ENCODE measurements at regions not wholly inside any gene's neighbourhood (a gene's known extent, or its start where the extent isn't known, plus 50 kb on each side); places are given as distances from the start of the nearest gene placed in this dataset.

- ChIA-PET CTCF (interaction anchor here (1.2 to 1.6 kb wide), 3 partner anchors 9 to 533 kb away, joined by 3 to 14 read pairs (median 4); no protein-coding TSS in a partner anchor), POLR2A (no interaction called here)
- H3K9ac ChIP-seq (ENCODE audit: low read length) = no peak overlapping the region
- H4K20me1 ChIP-seq (ENCODE audit: control insufficient read depth, insufficient read depth, low read length, poor library complexity, severe bottlenecking) = no peaks in the 10 kb centered on the region
- no peak overlapping the region for H3K4me3 ChIP-seq (ENCODE audit: control extremely low read depth in 1 of 5, extremely low read depth in 1 of 5, insufficient read depth in 1 of 5, low read depth in 2 of 5, low read length in 4 of 5)
- no peaks in the 10 kb centered on the region for H3K9me3 ChIP-seq (ENCODE audit: control extremely low read depth in 1 of 3, control insufficient read depth in 2 of 3, insufficient read depth in 1 of 3, low read length in 2 of 3)
- TF ChIP-seq EZH2 (IDR thresholded peaks at IDR 0.05; ENCODE audit: borderline replicate concordance, insufficient read depth, low read depth, low read length, poor library complexity, severe bottlenecking) = no peak
- TF ChIP-seq CTCF (IDR thresholded peaks at IDR 0.05) = no peak
- no peaks in the 10 kb centered on the region for H3K27me3 ChIP-seq (replicated peaks in 1 of 4; ENCODE audit: control extremely low read depth in 1 of 4, control insufficient read depth in 3 of 4, insufficient read depth in 4 of 4, low read length in 3 of 4)
- no peaks in the 10 kb centered on the region for H3K9me3 Mint-ChIP-seq (ENCODE audit: insufficient read depth)
- intact Hi-C loops (cut with micrococcal nuclease) = loop anchor here (10.0 kb wide), 1 partner anchor 121 kb away; no protein-coding TSS in a partner anchor
- no peak overlapping the region for H3K4me2 ChIP-seq (replicated peaks; ENCODE audit: low read depth, low read length, poor library complexity, severe bottlenecking)
- H3K36me3 ChIP-seq (replicated peaks in 1 of 2; ENCODE audit: control extremely low read depth in 1 of 2, control insufficient read depth in 1 of 2, extremely low read depth in 1 of 2, insufficient read depth in 2 of 2, low read length in 1 of 2) = no peaks in the 10 kb centered on the region
- no peak overlapping the region for H2AFZ ChIP-seq (ENCODE audit: insufficient read depth, low read depth, low read length, poor library complexity, severe bottlenecking)
- H3K79me2 ChIP-seq (ENCODE audit: control insufficient read depth, insufficient read depth, low read length) = no peaks in the 10 kb centered on the region
- no peak overlapping the region for H3K4me3 Mint-ChIP-seq
- peaks cover 8% of the 10 kb centered on the region for H3K27me3 Mint-ChIP-seq
- H3K4me1 ChIP-seq (ENCODE audit: control insufficient read depth in 2 of 2, insufficient read depth in 2 of 2, low read length in 2 of 2) = no peaks in the 10 kb centered on the region
- no peak for DNase-seq
- ATAC-seq (ENCODE audit: low read depth) = no peak
- 100% methylated on average over 1 of the region's 1 CpG for WGBS (ENCODE audit: insufficient coverage)
- H3K4me1 Mint-ChIP-seq = peaks cover 7% of the 10 kb centered on the region
- H3K27ac Mint-ChIP-seq = no peak overlapping the region
- H3K27ac ChIP-seq (ENCODE audit: low read length in 2 of 2) = no peak overlapping the region
Observed at GRCh38 chr2:17306219-17306618, 212.0 kb downstream of the RAD51AP2 start.

- Histone ChIP-seq H3K9ac (ENCODE audit: low read length) (no peak overlapping the region), H3K36me3 (replicated peaks in 1 of 2; ENCODE audit: control extremely low read depth in 1 of 2, control insufficient read depth in 1 of 2, extremely low read depth in 1 of 2, insufficient read depth in 2 of 2, low read length in 1 of 2) (no peaks in the 10 kb centered on the region), H3K27ac (ENCODE audit: low read length in 2 of 2) (no peak overlapping the region), H3K27me3 (replicated peaks in 1 of 4; ENCODE audit: control extremely low read depth in 1 of 4, control insufficient read depth in 3 of 4, insufficient read depth in 4 of 4, low read length in 3 of 4) (no peaks in the 10 kb centered on the region), H3K4me2 (replicated peaks; ENCODE audit: low read depth, low read length, poor library complexity, severe bottlenecking) (no peak overlapping the region), H3K4me1 (ENCODE audit: control insufficient read depth in 2 of 2, insufficient read depth in 2 of 2, low read length in 2 of 2) (no peaks in the 10 kb centered on the region), H3K4me3 (ENCODE audit: control extremely low read depth in 1 of 5, extremely low read depth in 1 of 5, insufficient read depth in 1 of 5, low read depth in 2 of 5, low read length in 4 of 5) (no peak overlapping the region), H3K9me3 (ENCODE audit: control extremely low read depth in 1 of 3, control insufficient read depth in 2 of 3, insufficient read depth in 1 of 3, low read length in 2 of 3) (no peaks in the 10 kb centered on the region), H3K79me2 (ENCODE audit: control insufficient read depth, insufficient read depth, low read length) (no peaks in the 10 kb centered on the region), H4K20me1 (ENCODE audit: control insufficient read depth, insufficient read depth, low read length, poor library complexity, severe bottlenecking) (no peaks in the 10 kb centered on the region), H2AFZ (ENCODE audit: insufficient read depth, low read depth, low read length, poor library complexity, severe bottlenecking) (no peak overlapping the region)
- no peak for TF ChIP-seq EZH2 (IDR thresholded peaks at IDR 0.05; ENCODE audit: borderline replicate concordance, insufficient read depth, low read depth, low read length, poor library complexity, severe bottlenecking)
- TF ChIP-seq CTCF (IDR thresholded peaks at IDR 0.05) = no peak
- ChIA-PET CTCF (interaction anchor here (2.2 kb wide), 1 partner anchor 531 kb away, joined by 6 read pairs; no protein-coding TSS in a partner anchor), POLR2A (no interaction called here)
- ATAC-seq (ENCODE audit: low read depth) (no peak), DNase-seq (no peak)
- Mint-ChIP-seq H3K4me3 (no peak overlapping the region), H3K27ac (no peak overlapping the region), H3K9me3 (ENCODE audit: insufficient read depth) (no peaks in the 10 kb centered on the region), H3K4me1 (no peaks in the 10 kb centered on the region), H3K27me3 (peaks cover 9% of the 10 kb centered on the region)
- WGBS (ENCODE audit: insufficient coverage) = 92% methylated on average over 2 of the region's 2 CpGs
- intact Hi-C loops (cut with micrococcal nuclease) = loop anchor here (10.0 kb wide), 1 partner anchor 119 kb away; no protein-coding TSS in a partner anchor
Observed at GRCh38 chr2:17303521-17303920, 214.7 kb downstream of the RAD51AP2 start.
